A673 (cell line): ENCODE measurements at regions not wholly inside any gene's neighbourhood (a gene's known extent, or its start where the extent isn't known, plus 50 kb on each side); places are given as distances from the start of the nearest gene placed in this dataset.
"Not testable (repeated sequence)": the region's sequence is repeated elsewhere in the genome, so short reads cannot be mapped to it uniquely, and the experiment has no call there.

Source experiments
- BruUV-seq: library from RNA; stranded (reverse); fragments of 400-500 nt; replicated peaks from 2 replicates; lab custom pipeline; 2021; lab: Mats Ljungman, UMichigan
- CTCF ChIA-PET: fragments of 300-600 bp; sonication (Branson Sonifier 250); formaldehyde crosslinking; loops from one replicate; lab custom pipeline; 2022; ENCODE audit warnings: antibody characterized with exemption; lab: Charles Lee
- POLR2A ChIA-PET: fragments of 300-600 bp; sonication (Branson Sonifier 250); formaldehyde crosslinking; loops from one replicate; lab custom pipeline; 2022; ENCODE audit warnings: antibody characterized with exemption; ENCODE audit not compliant: low non-redundant PET; lab: Charles Lee
- DNase-seq: peaks from one replicate; pipeline ENCODE4 v3.0.0-alpha.2; 2015; ENCODE audit warnings: low spot score
- H3K27ac ChIP-seq: fragments of 200-600 bp; sonication (generic); 2 replicates; pipeline ENCODE4 v1.5.1; 2016; ENCODE audit warnings: mixed run types, low read depth, mild to moderate bottlenecking, mixed read lengths, antibody characterized with exemption, low read length; ENCODE audit not compliant: poor library complexity, severe bottlenecking
- H3K27me3 ChIP-seq: fragments of 200-600 bp; sonication (generic); replicated peaks from 2 replicates; pipeline ENCODE4 v1.6.1; 2017; ENCODE audit warnings: mixed run types, low read depth, mild to moderate bottlenecking, mixed read lengths, antibody characterized with exemption, low read length; ENCODE audit not compliant: insufficient read depth, poor library complexity
- H3K36me3 ChIP-seq: fragments of 200-600 bp; sonication (generic); 2 replicates; pipeline ENCODE4 v1.6.1; 2016; ENCODE audit warnings: mixed run types, mild to moderate bottlenecking, mixed read lengths, antibody characterized with exemption, low read length; ENCODE audit not compliant: insufficient read depth, poor library complexity, severe bottlenecking
- H3K4me1 ChIP-seq: fragments of 200-600 bp; sonication (generic); 2 replicates; pipeline ENCODE4 v1.6.1; 2017; ENCODE audit warnings: mixed run types, mild to moderate bottlenecking, mixed read lengths, antibody characterized with exemption, low read length; ENCODE audit not compliant: insufficient read depth, poor library complexity, severe bottlenecking
- H3K4me3 ChIP-seq: fragments of 200-600 bp; sonication (generic); 2 replicates; pipeline ENCODE4 v1.5.1; 2016; ENCODE audit warnings: low read depth, mixed run types, mild to moderate bottlenecking, mixed read lengths, low read length; ENCODE audit not compliant: poor library complexity, severe bottlenecking
- H3K9me3 ChIP-seq: fragments of 200-600 bp; sonication (generic); 2 replicates; pipeline ENCODE4 v1.6.1; 2016; ENCODE audit warnings: mixed run types, low read depth, mild to moderate bottlenecking, mixed read lengths, antibody characterized with exemption, low read length; ENCODE audit not compliant: poor library complexity, severe bottlenecking
- CTCF ChIP-seq: fragments of 300-800, 200-600 bp; sonication (generic); conservative IDR thresholded peaks from 2 replicates; pipeline ENCODE4 v1.5.1; 2017; ENCODE audit warnings: low read depth, mild to moderate bottlenecking, antibody characterized with exemption, low read length, moderate library complexity, mixed read lengths
- EZH2 ChIP-seq: fragments of 200-600 bp; sonication (generic); IDR thresholded peaks from 2 replicates; pipeline ENCODE4 v1.6.1; 2017; ENCODE audit warnings: borderline replicate concordance, low read depth, mild to moderate bottlenecking, mixed read lengths, antibody characterized with exemption, low read length; ENCODE audit not compliant: poor library complexity, severe bottlenecking
- intact Hi-C: fragments of 100-400 bp; cut with micrococcal nuclease; formaldehyde crosslinking; loops from one replicate; pipeline ENCODE4 v1.10.0; 2022; ENCODE audit not compliant: unreplicated experiment

GRCh38 chr15:24331964-24332363 is 343.6 kb upstream of the NPAP1 start:
- intact Hi-C loops, H3K4me3 ChIP-seq, H3K9me3 ChIP-seq, DNase-seq, H3K27me3 ChIP-seq, POLR2A ChIA-PET, CTCF ChIA-PET, H3K4me1 ChIP-seq, H3K27ac ChIP-seq, H3K36me3 ChIP-seq, BruUV-seq: not testable (repeated sequence)

GRCh38 chr15:24341876-24342275 is 333.7 kb upstream of the NPAP1 start:
- CTCF ChIA-PET, BruUV-seq, H3K27me3 ChIP-seq, H3K36me3 ChIP-seq, H3K9me3 ChIP-seq, H3K4me1 ChIP-seq, intact Hi-C loops, H3K4me3 ChIP-seq, DNase-seq, H3K27ac ChIP-seq, POLR2A ChIA-PET: not testable (repeated sequence)

- BruUV-seq, H3K9me3 ChIP-seq, DNase-seq, H3K36me3 ChIP-seq, H3K4me3 ChIP-seq, intact Hi-C loops, POLR2A ChIA-PET, H3K27me3 ChIP-seq, CTCF ChIA-PET, H3K4me1 ChIP-seq, H3K27ac ChIP-seq: not testable (repeated sequence)
Observed at GRCh38 chr15:24352777-24353176, 322.8 kb upstream of the NPAP1 start.

GRCh38 chr15:24381103-24381502 is 294.5 kb upstream of the NPAP1 start:
- H3K4me1 ChIP-seq, CTCF ChIA-PET, intact Hi-C loops, H3K4me3 ChIP-seq, POLR2A ChIA-PET, H3K27ac ChIP-seq, H3K27me3 ChIP-seq, H3K36me3 ChIP-seq, DNase-seq, BruUV-seq: not testable (repeated sequence)
- H3K9me3 ChIP-seq, result peaks cover 14% of the 10 kb centered on the region

GRCh38 chr15:24385258-24385657 is 290.3 kb upstream of the NPAP1 start:
- H3K4me3 ChIP-seq, H3K4me1 ChIP-seq, POLR2A ChIA-PET, H3K9me3 ChIP-seq, BruUV-seq, H3K36me3 ChIP-seq, H3K27ac ChIP-seq, DNase-seq, H3K27me3 ChIP-seq, CTCF ChIA-PET, intact Hi-C loops: not testable (repeated sequence)

GRCh38 chr15:24394303-24394702 is 281.3 kb upstream of the NPAP1 start:
- no TSS peak for BruUV-seq
- Histone ChIP-seq H3K9me3 (no peaks in the 10 kb centered on the region), H3K27me3 (no peaks in the 10 kb centered on the region), H3K4me1 (no peaks in the 10 kb centered on the region), H3K4me3 (no peak overlapping the region), H3K27ac (no peak overlapping the region), H3K36me3 (no peaks in the 10 kb centered on the region)
- TF ChIP-seq EZH2, result no peak
- TF ChIP-seq CTCF, result no peak
- ChIA-PET POLR2A (no interaction called here), CTCF (no interaction called here)
- intact Hi-C loops, result no loop called here
- DNase-seq, result no peak

- CTCF ChIA-PET, H3K4me1 ChIP-seq, intact Hi-C loops, H3K27ac ChIP-seq, BruUV-seq, H3K27me3 ChIP-seq, DNase-seq, POLR2A ChIA-PET, H3K36me3 ChIP-seq, H3K4me3 ChIP-seq: not testable (repeated sequence)
- H3K9me3 ChIP-seq, result peaks cover 11% of the 10 kb centered on the region
Observed at GRCh38 chr15:24412649-24413048, 262.9 kb upstream of the NPAP1 start.
